GM12878 (cell line): ENCODE measurements at regions not wholly inside any gene's neighbourhood (a gene's known extent, or its start where the extent isn't known, plus 50 kb on each side); places are given as distances from the start of the nearest gene placed in this dataset.

Source experiments
- ASH2L ChIP-seq: fragments of 300-600, 200-600 bp; sonication (generic); IDR thresholded peaks from 2 replicates; pipeline ENCODE4 v1.6.1; 2017; ENCODE audit warnings: low read depth, mild to moderate bottlenecking, borderline replicate concordance
- BHLHE40 ChIP-seq, 2 experiments: fragments of 450-650 bp in 1 of 2; IDR thresholded peaks; 2 replicates each; pipeline ENCODE4 v1.6.1; 2011 to 2017; ENCODE audit warnings: low read depth in 2 of 2, borderline replicate concordance in 1 of 2, improper control_type of control experiment in 1 of 2, low read length in 1 of 2, mild to moderate bottlenecking in 1 of 2
- CEBPB ChIP-seq, 2 experiments: fragments of 150-350 bp in 1 of 2; IDR thresholded peaks; 2 replicates each; pipeline ENCODE4 v1.6.1; 2012 to 2014; ENCODE audit warnings: low read depth in 2 of 2, low read length in 2 of 2, borderline replicate concordance in 1 of 2, inconsistent platforms in 1 of 2
- CTCF ChIP-seq, 3 experiments: IDR thresholded peaks in 2 of 3; conservative IDR thresholded peaks in 1 of 3; 2 replicates each; pipeline ENCODE4 v1.5.1; 2011; ENCODE audit warnings: low read depth in 3 of 3, low read length in 3 of 3, mild to moderate bottlenecking in 3 of 3, control low read depth in 2 of 3, moderate library complexity in 2 of 3, inconsistent platforms in 1 of 3, mixed read lengths in 1 of 3; ENCODE audit not compliant: control insufficient read depth in 2 of 3, insufficient read depth in 1 of 3; ENCODE audit errors: extremely low read depth in 1 of 3
- E2F4 ChIP-seq: IDR thresholded peaks from 2 replicates; pipeline ENCODE4 v1.6.1; 2012; ENCODE audit warnings: low read depth, low read length, improper control_type of control experiment
- E4F1 ChIP-seq: fragments of 450-650 bp; IDR thresholded peaks from 2 replicates; pipeline ENCODE4 v1.6.1; 2018; ENCODE audit warnings: borderline replicate concordance, mild to moderate bottlenecking; ENCODE audit not compliant: partially characterized antibody
- EZH2 ChIP-seq: IDR thresholded peaks from 2 replicates; pipeline ENCODE4 v1.6.1; 2012; ENCODE audit warnings: low read depth, mild to moderate bottlenecking, control low read depth, inconsistent platforms, low read length, borderline replicate concordance; ENCODE audit not compliant: control insufficient read depth
- FOS ChIP-seq: IDR thresholded peaks from 3 replicates; pipeline ENCODE4 v1.6.1; 2011; ENCODE audit warnings: borderline replicate concordance; ENCODE audit not compliant: insufficient read length; ENCODE audit errors: extremely low read depth
- FOXK2 ChIP-seq: fragments of 450-650 bp; IDR thresholded peaks from 2 replicates; pipeline ENCODE4 v1.6.1; 2017; ENCODE audit warnings: mild to moderate bottlenecking, moderate library complexity
- POLR2A ChIP-seq: IDR thresholded peaks from 2 replicates; pipeline ENCODE4 v1.6.1; 2011; ENCODE audit warnings: low read depth, mild to moderate bottlenecking, low read length
- REST ChIP-seq: IDR thresholded peaks from 2 replicates; pipeline ENCODE4 v1.6.1; 2012; ENCODE audit warnings: mild to moderate bottlenecking, low read depth, low read length
- RFX5 ChIP-seq: IDR thresholded peaks from 2 replicates; pipeline ENCODE4 v1.6.1; 2011; ENCODE audit warnings: low read depth, low read length, improper control_type of control experiment
- USF2 ChIP-seq: IDR thresholded peaks from 2 replicates; pipeline ENCODE4 v1.6.1; 2011; ENCODE audit warnings: low read depth, low read length, improper control_type of control experiment, borderline replicate concordance
- ZNF217 ChIP-seq: fragments of 450-650 bp; IDR thresholded peaks from 2 replicates; pipeline ENCODE4 v1.6.1; 2017; ENCODE audit warnings: antibody characterized with exemption, mild to moderate bottlenecking

- TF ChIP-seq REST (no peak), E2F4 (no peak), USF2 (no peak), POLR2A (no peak), RFX5 (no peak), ZNF217 (no peak), BHLHE40 (IDR thresholded peaks at IDR 0.05; ENCODE audit: borderline replicate concordance in 1 of 2, low read depth in 2 of 2, low read length in 1 of 2) (no peak), FOS (no peak), CTCF (IDR thresholded peaks at IDR 0.05 in 2 of 3, conservative IDR thresholded peaks at IDR 0.05 in 1 of 3; ENCODE audit: control insufficient read depth in 2 of 3, extremely low read depth in 1 of 3, insufficient read depth in 1 of 3, low read depth in 3 of 3, low read length in 3 of 3) (no peak), CEBPB (IDR thresholded peaks at IDR 0.05; ENCODE audit: borderline replicate concordance in 1 of 2, low read depth in 2 of 2, low read length in 2 of 2) (no peak), E4F1 (no peak), ASH2L (no peak), FOXK2 (no peak), EZH2 (no peak)
These were observed 174.5 kb upstream of the NDUFV2 start for GRCh38 chr18:8928044-8928443.
